ENCODE measurements at regions not wholly inside any gene's neighbourhood (a gene's known extent, or its start where the extent isn't known, plus 50 kb on each side); places are given as distances from the start of the nearest gene placed in this dataset.
A peak's percentile ranks its signal among the peaks of the same experiment; 100 is the strongest.

- no peak for DNase-seq (ENCODE audit: low read depth)
- no peak for TF ChIP-seq CTCF (IDR thresholded peaks at IDR 0.05; ENCODE audit: insufficient read depth, low read depth, low read length)
- no peak overlapping the region for H3K4me3 ChIP-seq (ENCODE audit: low read depth, low read length)
These were observed 125.3 kb upstream of the PWP1 start for GRCh38 chr12:107560165-107560898.

GRCh38 chr12:107560899-107561285 lies 124.7 kb upstream of the PWP1 start:
- H3K4me3 ChIP-seq (ENCODE audit: low read depth, low read length) = no peak overlapping the region
- DNase-seq (ENCODE audit: low read depth) = no peak
- TF ChIP-seq CTCF (IDR thresholded peaks at IDR 0.05; ENCODE audit: insufficient read depth, low read depth, low read length) = no peak

- TF ChIP-seq CTCF (IDR thresholded peaks at IDR 0.05; ENCODE audit: insufficient read depth, low read depth, low read length) = peak; percentile 5
- no peak for DNase-seq (ENCODE audit: low read depth)
These were observed 120.7 kb upstream of the PWP1 start for GRCh38 chr12:107564946-107565345.

GRCh38 chr12:107565551-107565950 lies 120.0 kb upstream of the PWP1 start:
- TF ChIP-seq CTCF (IDR thresholded peaks at IDR 0.05; ENCODE audit: insufficient read depth, low read depth, low read length) = no peak
- no peak for DNase-seq (ENCODE audit: low read depth)
- H3K4me3 ChIP-seq (ENCODE audit: low read depth, low read length) = no peak overlapping the region

More at GRCh38 chr12:107564946-107565345, 120.7 kb upstream of the PWP1 start:
- H3K4me3 ChIP-seq (ENCODE audit: low read depth, low read length) = no peak overlapping the region

GRCh38 chr12:107567876-107568619 lies 117.6 kb upstream of the PWP1 start:
- no peak overlapping the region for H3K4me3 ChIP-seq (ENCODE audit: low read depth, low read length)
- no peak for DNase-seq (ENCODE audit: low read depth)
- TF ChIP-seq CTCF (IDR thresholded peaks at IDR 0.05; ENCODE audit: insufficient read depth, low read depth, low read length) = no peak

GRCh38 chr12:107568718-107569117 lies 116.9 kb upstream of the PWP1 start:
- no peak for TF ChIP-seq CTCF (IDR thresholded peaks at IDR 0.05; ENCODE audit: insufficient read depth, low read depth, low read length)
- H3K4me3 ChIP-seq (ENCODE audit: low read depth, low read length) = no peak overlapping the region
- DNase-seq (ENCODE audit: low read depth) = no peak

Data from fibroblast of villous mesenchyme (primary cell).